NOMO-1 treated with DMSO at 0.1 percent for 48 hours (cell line): ENCODE measurements at regions not wholly inside any gene's neighbourhood (a gene's known extent, or its start where the extent isn't known, plus 50 kb on each side); places are given as distances from the start of the nearest gene placed in this dataset.

Source experiments
- DNase-seq: peaks from one replicate; lab custom pipeline; 2025; ENCODE audit not compliant: unreplicated experiment; lab: John Stamatoyannopoulos, UW

DNA sequence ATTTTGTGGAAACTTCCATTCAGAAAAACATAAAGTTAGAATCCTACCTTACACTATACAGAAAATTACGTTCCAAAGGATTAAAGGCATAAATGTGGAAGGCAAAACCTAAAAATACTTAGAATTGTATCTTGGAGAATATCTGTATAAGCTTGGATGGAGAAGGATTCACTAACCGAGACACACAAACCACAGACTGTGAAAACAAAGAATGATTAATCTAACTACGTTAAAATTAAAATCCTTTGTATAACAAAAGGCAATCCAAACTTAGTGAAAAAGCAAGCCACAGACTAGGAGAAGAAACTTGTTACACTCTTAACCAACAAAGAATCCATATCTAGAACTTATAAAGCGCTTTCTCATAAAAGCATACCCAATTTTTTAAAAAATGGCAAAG, 678.8 kb downstream of the INHBA start:
- no peak for DNase-seq

- no peak for DNase-seq
Observed at GRCh38 chr7:41020056-41020455, 682.8 kb downstream of the INHBA start.

GRCh38 chr7:41013117-41013516, 689.8 kb downstream of the INHBA start:
- no peak for DNase-seq

GRCh38 chr7:41012041-41012440, 690.8 kb downstream of the INHBA start:
- DNase-seq = no peak

GRCh38 chr7:41010967-41011366, 691.9 kb downstream of the INHBA start:
- no peak for DNase-seq

GRCh38 chr7:41010418-41010817, 692.5 kb downstream of the INHBA start:
- peak; percentile 79 for DNase-seq

GRCh38 chr7:41007811-41008210, 695.1 kb downstream of the INHBA start:
- DNase-seq = no peak

- DNase-seq = no peak
Observed at GRCh38 chr7:41007351-41007751, 695.5 kb downstream of the INHBA start.

GRCh38 chr7:41006306-41006995, 696.4 kb downstream of the INHBA start:
- peak; percentile 33 for DNase-seq

- DNase-seq = no peak
Observed at GRCh38 chr7:41005374-41005901, 697.5 kb downstream of the INHBA start.

DNA sequence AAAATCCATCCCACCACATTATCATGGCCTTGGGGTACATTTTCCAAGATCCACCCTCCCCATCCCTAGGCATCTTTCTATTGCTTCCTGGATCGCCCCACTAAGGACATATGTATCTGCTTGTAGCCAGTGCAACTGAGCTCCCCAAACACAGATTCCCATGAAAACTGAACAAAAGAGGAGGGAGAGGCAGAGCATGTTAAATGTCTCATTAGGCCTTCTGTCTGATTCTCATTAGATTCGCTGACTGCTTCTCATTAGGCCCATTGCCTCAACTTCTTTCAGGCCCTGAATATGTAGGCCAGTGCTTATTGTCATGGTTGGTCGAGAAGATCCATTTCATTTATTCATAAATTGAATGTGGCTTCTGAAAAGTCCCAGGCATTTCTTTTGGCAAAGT, 698.9 kb downstream of the INHBA start:
- no peak for DNase-seq

GRCh38 chr7:41003611-41003940, 699.3 kb downstream of the INHBA start:
- DNase-seq = no peak

DNA sequence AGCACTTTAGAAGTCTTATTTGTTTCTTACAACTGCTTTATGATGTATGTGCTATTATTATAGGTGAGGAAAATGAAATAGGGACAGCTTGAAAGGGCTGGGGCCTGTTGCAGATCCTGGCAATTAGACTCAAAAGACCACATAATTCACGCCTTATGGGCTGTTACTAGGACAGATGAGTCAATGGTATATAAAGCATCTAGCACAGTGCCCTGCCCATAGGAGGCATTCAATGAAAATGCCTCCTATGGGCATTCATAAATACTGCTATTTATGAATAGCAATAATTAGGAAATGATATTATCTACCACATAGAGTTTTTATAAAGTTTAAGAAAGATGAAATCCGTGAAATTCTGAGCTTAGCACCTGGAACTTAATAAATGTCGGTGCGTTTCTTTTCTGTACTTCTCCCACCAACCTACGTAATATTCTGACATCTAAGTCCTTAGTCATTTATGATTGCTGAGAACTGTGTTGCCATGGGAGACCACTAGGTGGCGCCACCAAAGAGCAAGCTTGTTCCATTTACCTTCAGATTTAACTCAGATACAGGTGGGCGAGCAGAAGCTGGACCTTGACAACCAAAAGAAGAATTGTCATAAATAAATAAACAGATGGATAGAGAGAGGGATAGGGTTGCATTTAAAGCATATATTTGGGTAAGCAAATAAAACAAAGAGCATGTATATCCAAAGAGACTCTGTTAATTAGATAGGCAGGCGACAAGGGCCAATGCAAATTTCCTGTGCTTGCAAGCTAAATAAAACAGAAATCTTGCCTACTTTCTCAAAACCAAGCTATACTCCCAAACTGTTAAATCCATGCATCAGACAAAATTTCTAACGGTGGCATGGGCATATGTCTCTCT, 699.9 kb downstream of the INHBA start:
- peak; percentile 30 for DNase-seq

- DNase-seq = no peak
Observed at GRCh38 chr7:41000042-41000441, 702.8 kb downstream of the INHBA start.

- DNase-seq = no peak
Observed at GRCh38 chr7:40996233-40996677, 706.6 kb downstream of the INHBA start.

DNA sequence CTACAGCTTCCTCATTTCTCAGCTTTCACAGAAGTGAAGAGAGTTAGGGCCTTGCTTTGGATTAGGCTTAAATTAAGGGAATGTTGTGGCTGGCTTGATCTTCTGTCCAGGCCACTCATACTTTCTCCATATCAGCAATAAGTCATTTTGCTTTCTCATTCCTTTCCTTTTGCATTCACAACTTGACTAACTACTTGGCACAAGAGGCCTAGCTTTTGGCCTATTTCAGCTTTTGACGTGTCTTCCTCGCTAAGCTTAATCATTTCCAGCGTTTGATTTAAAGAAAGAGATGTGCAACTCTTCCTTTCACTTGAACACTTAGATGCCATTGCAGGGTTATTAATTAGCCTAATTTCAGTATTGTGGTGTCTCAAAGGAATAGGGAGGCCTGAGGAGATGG, 712.0 kb downstream of the INHBA start:
- DNase-seq = no peak

GRCh38 chr7:40987571-40987970, 715.3 kb downstream of the INHBA start:
- DNase-seq = no peak

DNA sequence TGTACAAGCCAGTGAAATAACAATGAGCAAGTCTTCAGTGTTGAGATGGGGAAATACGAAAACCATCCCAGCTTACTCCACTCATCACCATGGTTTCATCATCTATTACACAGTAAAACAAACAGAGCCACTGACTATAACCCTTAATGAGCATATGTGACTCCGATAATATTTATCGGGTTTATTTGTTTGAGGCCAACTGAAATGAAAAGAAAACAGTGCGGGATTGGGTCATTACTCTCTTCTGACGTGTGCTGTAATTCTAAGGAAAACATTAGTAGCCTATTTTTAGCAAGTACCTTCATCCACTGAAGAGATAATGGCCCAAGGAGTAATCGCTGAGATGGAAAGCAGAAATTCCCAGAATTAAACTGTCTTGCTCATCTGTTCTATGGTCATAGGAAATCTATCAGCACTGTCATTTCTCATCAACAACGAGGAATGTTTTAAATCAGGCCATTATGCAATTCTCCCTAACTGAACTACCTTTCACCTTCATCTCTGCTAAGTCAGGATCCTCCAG, 716.5 kb downstream of the INHBA start:
- no peak for DNase-seq

- no peak for DNase-seq
Observed at GRCh38 chr7:40983111-40983510, 719.8 kb downstream of the INHBA start.

GRCh38 chr7:40979296-40979695, 723.6 kb downstream of the INHBA start:
- no peak for DNase-seq

DNA sequence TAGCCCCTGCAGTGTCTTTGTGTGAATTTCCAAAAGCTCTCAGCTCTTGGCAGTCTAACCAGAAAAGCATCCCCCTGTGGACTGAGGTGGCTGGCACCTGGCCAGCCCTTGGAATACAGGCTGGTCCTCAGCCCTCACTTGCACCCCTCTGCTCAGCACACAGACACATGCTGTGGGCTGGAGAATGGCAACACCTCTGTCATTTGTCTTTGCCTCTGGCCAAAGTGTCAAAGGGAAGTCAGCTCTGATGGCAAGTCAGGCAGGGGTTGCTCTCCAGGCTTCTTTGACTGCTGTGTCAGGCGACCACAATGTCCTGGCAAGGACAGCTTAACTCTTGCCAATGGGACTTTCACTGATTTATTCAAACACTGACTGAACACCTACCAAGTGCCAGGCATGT, 724.8 kb downstream of the INHBA start:
- DNase-seq = no peak

DNA sequence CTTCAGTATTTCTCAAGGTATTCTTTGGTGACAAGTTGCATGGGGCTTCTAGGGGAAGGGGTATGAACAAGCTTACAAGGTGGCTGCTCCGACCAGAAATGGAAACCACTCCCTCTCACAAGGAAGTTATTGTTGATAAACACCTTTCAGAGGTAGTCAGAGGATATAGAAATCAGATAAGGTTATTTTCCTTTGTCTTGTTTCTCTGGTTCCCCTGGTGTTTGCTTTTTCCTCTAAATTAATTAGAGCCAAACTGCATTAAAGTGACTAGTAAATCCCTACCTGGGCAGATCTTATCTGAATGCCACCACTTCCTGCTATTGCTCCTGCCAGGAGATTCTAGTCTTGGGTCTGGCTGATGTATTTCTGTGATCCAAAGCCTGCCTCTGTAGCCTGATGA, 725.4 kb downstream of the INHBA start:
- DNase-seq = no peak
